NT2/D1 (cell line): ENCODE measurements at regions not wholly inside any gene's neighbourhood (a gene's known extent, or its start where the extent isn't known, plus 50 kb on each side); places are given as distances from the start of the nearest gene placed in this dataset.

Experiments used
- SUZ12 ChIP-seq: IDR thresholded peaks from 2 replicates; pipeline ENCODE4 v1.6.1; 2011; ENCODE audit not compliant: insufficient read length, insufficient read depth; ENCODE audit errors: extremely low read depth
- YY1 ChIP-seq: IDR thresholded peaks from 2 replicates; pipeline ENCODE4 v1.6.1; 2011; ENCODE audit not compliant: insufficient read length, insufficient read depth
- ZNF274 ChIP-seq: IDR thresholded peaks from 2 replicates; pipeline ENCODE4 v1.6.1; 2011; ENCODE audit warnings: mild to moderate bottlenecking, low read depth, low read length

GRCh38 chr3:166307756-166308350 is 470.6 kb upstream of the BCHE start:
- TF ChIP-seq ZNF274 (no peak), SUZ12 (no peak), YY1 (no peak)
